PC-9 (cell line): ENCODE measurements at regions not wholly inside any gene's neighbourhood (a gene's known extent, or its start where the extent isn't known, plus 50 kb on each side); places are given as distances from the start of the nearest gene placed in this dataset.

Experiments used
- BruUV-seq: library from RNA; stranded (reverse); fragments of 400-500 nt; replicated peaks from 2 replicates; lab custom pipeline; 2021; lab: Mats Ljungman, UMichigan
- CTCF ChIA-PET: fragments of 300-600 bp; sonication (Branson Sonifier 250); formaldehyde crosslinking; loops from one replicate; lab custom pipeline; 2022; ENCODE audit warnings: antibody characterized with exemption; lab: Charles Lee
- POLR2A ChIA-PET: fragments of 300-600 bp; sonication (Branson Sonifier 250); formaldehyde crosslinking; loops from one replicate; lab custom pipeline; 2022; ENCODE audit warnings: antibody characterized with exemption; ENCODE audit not compliant: unreplicated experiment; lab: Charles Lee
- DNase-seq, 2 experiments: peaks; one replicate each; pipeline versions ENCODE4 v3.0.0 to v3.0.0-alpha.2; 2015 to 2022; ENCODE audit warnings: mixed read lengths in 1 of 2
- H2AFZ ChIP-seq: fragments of 200-600 bp; sonication (generic); 2 replicates; pipeline ENCODE4 v1.8.1; 2017; ENCODE audit warnings: antibody characterized with exemption
- H3F3A ChIP-seq: fragments of 200-600 bp; sonication (generic); 2 replicates; pipeline ENCODE4 v1.8.1; 2017; ENCODE audit warnings: antibody characterized with exemption, mild to moderate bottlenecking, low read depth; ENCODE audit not compliant: insufficient read depth
- H3K27ac ChIP-seq: fragments of 200-600 bp; sonication (generic); 2 replicates; pipeline ENCODE4 v1.6.1; 2016; ENCODE audit warnings: mixed run types
- H3K27me3 ChIP-seq: fragments of 200-600 bp; sonication (generic); 2 replicates; pipeline ENCODE4 v1.6.1; 2016; ENCODE audit warnings: low read depth, mixed run types; ENCODE audit not compliant: insufficient read depth
- H3K36me3 ChIP-seq: fragments of 200-600 bp; sonication (generic); 2 replicates; pipeline ENCODE4 v1.6.1; 2016; ENCODE audit warnings: low read depth, mixed run types
- H3K4me1 ChIP-seq: fragments of 200-600 bp; sonication (generic); replicated peaks from 2 replicates; pipeline ENCODE4 v1.6.1; 2016; ENCODE audit warnings: mixed run types; ENCODE audit not compliant: insufficient read depth
- H3K4me2 ChIP-seq: fragments of 200-600 bp; sonication (generic); 2 replicates; pipeline ENCODE4 v1.6.1; 2017; ENCODE audit warnings: mixed run types
- H3K4me3 ChIP-seq: fragments of 200-600 bp; sonication (generic); 2 replicates; pipeline ENCODE4 v1.6.1; 2016; ENCODE audit warnings: mixed run types
- H3K79me2 ChIP-seq: fragments of 200-600 bp; sonication (generic); 2 replicates; pipeline ENCODE4 v1.6.1; 2017; ENCODE audit warnings: low read depth, mixed run types
- H3K9me2 ChIP-seq: fragments of 200-600 bp; sonication (generic); 2 replicates; pipeline ENCODE4 v1.8.1; 2017; ENCODE audit warnings: mild to moderate bottlenecking; ENCODE audit not compliant: insufficient read depth
- H3K9me3 ChIP-seq: fragments of 200-600 bp; sonication (generic); 2 replicates; pipeline ENCODE4 v1.8.1; 2016; ENCODE audit warnings: low read depth; ENCODE audit not compliant: insufficient read depth
- H4K20me1 ChIP-seq: fragments of 200-600 bp; sonication (generic); 2 replicates; pipeline ENCODE4 v1.8.1; 2017; ENCODE audit not compliant: insufficient read depth
- CTCF ChIP-seq: fragments of 200-600 bp; sonication (generic); conservative IDR thresholded peaks from 2 replicates; pipeline ENCODE4 v1.6.1; 2017; ENCODE audit warnings: mixed run types, antibody characterized with exemption, mild to moderate bottlenecking, moderate library complexity
- EZH2 ChIP-seq: fragments of 200-600 bp; sonication (generic); IDR thresholded peaks from 2 replicates; pipeline ENCODE4 v1.8.0; 2017; ENCODE audit warnings: antibody characterized with exemption, low read depth
- intact Hi-C: fragments of 100-400 bp; cut with micrococcal nuclease; formaldehyde crosslinking; loops from one replicate; pipeline ENCODE4 v1.10.0; 2022; ENCODE audit not compliant: unreplicated experiment

DNA sequence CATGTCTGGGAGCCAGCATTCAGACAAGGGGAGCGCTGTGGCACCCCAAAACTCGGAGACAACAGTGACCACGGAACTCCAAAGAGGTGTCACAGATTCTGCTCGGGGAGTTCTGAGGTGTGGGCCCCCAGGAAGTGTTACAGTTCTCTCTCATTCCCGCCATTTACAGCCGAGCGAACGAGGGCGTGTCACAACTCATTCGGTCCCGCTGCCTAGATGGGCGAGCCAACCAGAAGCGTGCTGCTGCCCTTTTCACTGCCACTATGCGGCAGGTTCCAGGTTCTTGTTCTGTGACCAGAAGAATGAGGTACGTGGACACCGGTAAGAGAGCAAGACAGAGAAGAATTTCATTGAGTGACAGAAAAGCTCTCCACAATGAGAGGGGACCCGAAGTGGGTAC is 1370.6 kb upstream of the AGA start:
- Histone ChIP-seq H3K4me1 (no peaks in the 10 kb centered on the region), H3F3A (no peaks in the 10 kb centered on the region), H2AFZ (no peak overlapping the region), H3K27ac (no peak overlapping the region), H3K27me3 (no peaks in the 10 kb centered on the region), H4K20me1 (no peaks in the 10 kb centered on the region), H3K4me2 (no peak overlapping the region), H3K4me3 (no peak overlapping the region), H3K9me3 (no peaks in the 10 kb centered on the region), H3K9me2 (no peaks in the 10 kb centered on the region), H3K79me2 (no peaks in the 10 kb centered on the region), H3K36me3 (no peaks in the 10 kb centered on the region)
- ChIA-PET POLR2A (no interaction called here), CTCF (no interaction called here)
- BruUV-seq, result no TSS peak
- peak in 1 of 2 experiments; percentile 10 for DNase-seq
- TF ChIP-seq CTCF, result no peak
- intact Hi-C loops, result no loop called here

DNA sequence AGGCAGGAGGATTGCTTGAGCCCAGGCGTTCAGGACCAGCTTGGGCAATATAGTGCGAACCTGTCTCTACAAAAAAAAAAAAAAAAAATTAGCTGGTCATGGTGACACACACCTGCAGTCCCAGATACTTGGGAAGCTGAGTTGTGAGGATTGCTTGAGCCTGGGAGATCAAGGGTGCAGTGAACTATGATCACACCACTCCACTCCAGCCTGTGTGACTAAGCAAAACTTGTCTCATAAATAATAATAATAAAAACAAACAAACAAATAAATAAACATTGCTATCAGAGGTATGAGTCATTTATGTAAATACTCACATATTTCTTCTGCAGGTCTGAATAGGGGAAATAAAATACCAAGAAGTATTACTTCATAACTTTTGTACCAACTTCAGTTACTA is 1372.7 kb upstream of the AGA start:
- CTCF ChIA-PET, result no interaction called here
- Histone ChIP-seq H3F3A (no peaks in the 10 kb centered on the region), H3K79me2 (no peaks in the 10 kb centered on the region), H3K4me2 (no peak overlapping the region), H3K4me3 (no peak overlapping the region), H4K20me1 (no peaks in the 10 kb centered on the region), H3K27me3 (no peaks in the 10 kb centered on the region), H3K4me1 (no peaks in the 10 kb centered on the region), H3K9me3 (no peaks in the 10 kb centered on the region), H3K36me3 (no peaks in the 10 kb centered on the region), H3K9me2 (no peaks in the 10 kb centered on the region), H3K27ac (no peak overlapping the region), H2AFZ (no peak overlapping the region)
- POLR2A ChIA-PET, result no interaction called here
- TF ChIP-seq EZH2 (no peak), CTCF (no peak)
- intact Hi-C loops, result no loop called here
- BruUV-seq, result no TSS peak
- DNase-seq, result no peak

DNA sequence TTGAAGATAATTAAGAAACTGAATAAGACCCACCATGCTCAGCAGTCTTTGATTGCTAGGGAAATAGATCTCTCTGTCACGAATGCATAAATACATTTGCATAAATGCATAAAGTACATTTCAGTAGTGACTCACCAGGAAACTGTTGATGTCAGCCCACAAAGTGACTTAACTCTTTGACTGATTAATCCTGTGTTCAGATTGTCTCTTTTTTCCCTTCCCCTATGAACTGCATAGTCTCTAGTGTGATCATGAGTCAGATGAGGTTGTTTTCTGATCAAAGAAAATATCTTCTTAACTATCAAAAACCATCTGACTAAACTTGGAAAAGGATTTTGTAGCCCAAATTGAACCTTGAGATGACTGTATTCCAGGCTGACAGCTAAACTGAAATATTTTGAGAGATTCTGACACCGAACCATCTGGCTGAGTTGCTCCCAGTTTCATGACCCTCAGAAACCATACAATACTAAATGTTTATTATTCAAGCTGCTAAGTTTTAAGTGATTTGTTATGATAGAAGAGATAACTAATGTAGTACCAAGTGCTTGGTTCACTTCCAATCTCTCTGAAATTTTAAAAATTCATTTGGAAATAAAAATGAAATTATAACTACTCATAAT is 1381.5 kb upstream of the AGA start:
- no peak for DNase-seq
- no peaks in the 10 kb centered on the region for H3K9me2 ChIP-seq
- intact Hi-C loops, result no loop called here
- no peak for TF ChIP-seq EZH2
- BruUV-seq, result no TSS peak
- H3K4me2 ChIP-seq, result no peak overlapping the region
- POLR2A ChIA-PET, result no interaction called here
- H3K4me1 ChIP-seq, result no peaks in the 10 kb centered on the region
- CTCF ChIA-PET, result no interaction called here
- H4K20me1 ChIP-seq, result no peaks in the 10 kb centered on the region
- no peaks in the 10 kb centered on the region for H3K79me2 ChIP-seq
- H3K9me3 ChIP-seq, result no peaks in the 10 kb centered on the region
- no peaks in the 10 kb centered on the region for H3K27me3 ChIP-seq
- no peak overlapping the region for H2AFZ ChIP-seq
- no peaks in the 10 kb centered on the region for H3K36me3 ChIP-seq
- H3F3A ChIP-seq, result no peaks in the 10 kb centered on the region
- no peak overlapping the region for H3K27ac ChIP-seq
- H3K4me3 ChIP-seq, result no peak overlapping the region

- no TSS peak for BruUV-seq
- Histone ChIP-seq H3K9me2 (no peaks in the 10 kb centered on the region; the same call in 1 of the 2 replicates), H3K79me2 (no peaks in the 10 kb centered on the region), H3K4me2 (no peak overlapping the region), H3K4me3 (no peak overlapping the region), H3K36me3 (no peaks in the 10 kb centered on the region), H3F3A (no peaks in the 10 kb centered on the region), H3K27me3 (no peaks in the 10 kb centered on the region), H3K27ac (no peak overlapping the region), H2AFZ (no peak overlapping the region), H3K4me1 (no peaks in the 10 kb centered on the region), H4K20me1 (no peaks in the 10 kb centered on the region), H3K9me3 (no peaks in the 10 kb centered on the region)
- TF ChIP-seq CTCF (no peak), EZH2 (no peak)
- ChIA-PET POLR2A (no interaction called here), CTCF (no interaction called here)
- intact Hi-C loops, result no loop called here
- DNase-seq, result no peak
Observed at GRCh38 chr4:178836865-178837264, 1394.6 kb upstream of the AGA start.
